ENCODE measurements at regions not wholly inside any gene's neighbourhood (a gene's known extent, or its start where the extent isn't known, plus 50 kb on each side); places are given as distances from the start of the nearest gene placed in this dataset.

DNA sequence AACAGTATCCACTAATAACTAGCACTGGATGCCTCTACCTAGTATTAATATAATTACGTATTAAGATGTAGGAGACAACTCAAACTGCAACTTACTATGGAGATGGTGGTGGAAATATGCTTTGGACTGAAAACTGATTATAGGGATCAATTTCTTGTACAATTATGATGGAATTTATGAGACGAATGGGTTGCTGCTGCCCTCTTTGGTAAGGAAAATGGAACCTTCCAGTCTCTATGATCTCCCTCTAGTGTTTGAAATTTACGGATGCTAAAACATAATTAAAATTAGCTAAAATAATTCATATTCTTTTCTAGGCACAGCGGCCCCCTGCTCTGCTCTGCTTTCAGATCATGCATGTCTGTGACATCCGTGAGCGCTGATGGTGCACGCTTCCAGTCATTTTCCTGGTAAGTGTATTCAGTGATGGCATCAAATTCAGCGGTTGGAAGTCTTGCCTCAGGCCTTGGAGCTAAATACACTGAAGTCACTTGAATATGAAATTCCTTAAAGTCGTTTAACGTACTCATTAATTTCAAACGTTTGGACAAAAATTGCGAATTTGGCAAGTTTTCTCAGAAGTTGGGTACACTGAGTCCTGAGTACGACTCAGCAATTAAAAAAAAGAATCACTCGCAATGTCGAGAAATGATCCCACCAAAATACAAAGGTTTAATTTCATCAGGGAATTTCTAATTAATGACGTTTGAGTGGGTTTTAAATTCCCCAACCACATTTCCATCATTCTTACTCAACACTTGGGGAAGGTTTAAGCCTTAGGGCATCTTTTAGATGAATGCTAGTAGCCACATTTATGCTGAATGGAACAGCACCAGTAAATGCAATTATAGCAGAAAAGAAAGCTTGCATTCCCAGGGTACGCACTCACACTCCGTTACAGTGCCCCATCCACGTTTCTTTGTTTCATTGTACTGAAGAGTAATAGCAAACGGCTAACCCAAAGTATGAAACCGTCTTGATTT is 132.6 kb downstream of the NR2F2 start:
- BruUV-seq (replicated peaks), result no TSS peak
- H3K79me2 ChIP-seq (ENCODE audit: control insufficient read depth, insufficient read depth, low read length), result no peaks in the 10 kb centered on the region
- dilution Hi-C loops (cut with MboI; ENCODE audit: extremely low pct_ligation_motif_present, low sequenced_read_pairs), result no loop called here
- H2AFZ ChIP-seq (ENCODE audit: low read depth, low read length), result no peak overlapping the region
- intact Hi-C loops (cut with micrococcal nuclease), result loop anchor here (1.0 kb wide), 1 partner anchor 106 kb away; no protein-coding TSS in a partner anchor
- no peak overlapping the region for H3K4me3 ChIP-seq (replicated peaks in 1 of 3; ENCODE audit: insufficient read depth in 1 of 3, low read depth in 1 of 3, low read length in 3 of 3)
- DNase-seq (ENCODE audit: low read depth, low spot score) (peak; percentile 29), FAIRE-seq (no peak)
- H3K9me3 ChIP-seq (replicated peaks; ENCODE audit: control insufficient read depth, insufficient read depth, low read length), result no peaks in the 10 kb centered on the region
- H4K20me1 ChIP-seq (replicated peaks; ENCODE audit: control insufficient read depth, extremely low read depth, insufficient read depth, low read length), result no peaks in the 10 kb centered on the region
- no peaks in the 10 kb centered on the region for H3K27me3 ChIP-seq (ENCODE audit: control insufficient read depth in 2 of 2, insufficient read depth in 2 of 2, low read length in 2 of 2)
- CTCF ChIA-PET, result interaction anchor here (0.6 to 2.3 kb wide), 16 partner anchors 10 to 1856 kb away, joined by 3 to 24 read pairs (median 4); no protein-coding TSS in a partner anchor
- TF ChIP-seq, protein P1, sequence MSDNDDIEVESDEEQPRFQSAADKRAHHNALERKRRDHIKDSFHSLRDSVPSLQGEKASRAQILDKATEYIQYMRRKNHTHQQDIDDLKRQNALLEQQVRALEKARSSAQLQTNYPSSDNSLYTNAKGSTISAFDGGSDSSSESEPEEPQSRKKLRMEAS (IDR thresholded peaks at IDR 0.05; ENCODE audit: insufficient read depth, insufficient read length), result no peak
- TF ChIP-seq CTCF (IDR thresholded peaks at IDR 0.05; ENCODE audit: extremely low read depth in 1 of 2, insufficient read depth in 1 of 2, low read depth in 1 of 2, low read length in 2 of 2) (peak in 1 of 2 donors; percentile 18), POLR2A (IDR thresholded peaks at IDR 0.05; ENCODE audit: low read depth, low read length) (no peak), FOS (IDR thresholded peaks at IDR 0.05; ENCODE audit: borderline replicate concordance, insufficient read depth, low read length) (no peak)
- H3K4me1 ChIP-seq (ENCODE audit: control insufficient read depth, extremely low read depth, insufficient read depth, low read length), result no peaks in the 10 kb centered on the region
- no peak overlapping the region for H3K4me2 ChIP-seq (ENCODE audit: insufficient read depth, low read length)
- H3K9ac ChIP-seq (replicated peaks; ENCODE audit: extremely low read depth, insufficient read depth, low read length), result no peak overlapping the region
- no peaks in the 10 kb centered on the region for H3K9me1 ChIP-seq (replicated peaks; ENCODE audit: control insufficient read depth, extremely low read depth, insufficient read depth, low read length)
- POLR2A ChIA-PET, result interaction anchor here (0.6 kb wide), 1 partner anchor 125 kb away, joined by 4 read pairs; no protein-coding TSS in a partner anchor
- H3K36me3 ChIP-seq (ENCODE audit: control insufficient read depth in 2 of 2, extremely low read depth in 1 of 2, insufficient read depth in 2 of 2, low read length in 2 of 2), result no peaks in the 10 kb centered on the region
- no peak overlapping the region for H3K27ac ChIP-seq (ENCODE audit: insufficient read depth, low read depth, low read length)

All from endothelial cell of umbilical vein (primary cell).